ENCODE measurements at regions not wholly inside any gene's neighbourhood (a gene's known extent, or its start where the extent isn't known, plus 50 kb on each side); places are given as distances from the start of the nearest gene placed in this dataset.

- DNase-seq: no peak
Measured at GRCh38 chr14:26932606-26933005, 334.8 kb upstream of the NOVA1 start.

DNA sequence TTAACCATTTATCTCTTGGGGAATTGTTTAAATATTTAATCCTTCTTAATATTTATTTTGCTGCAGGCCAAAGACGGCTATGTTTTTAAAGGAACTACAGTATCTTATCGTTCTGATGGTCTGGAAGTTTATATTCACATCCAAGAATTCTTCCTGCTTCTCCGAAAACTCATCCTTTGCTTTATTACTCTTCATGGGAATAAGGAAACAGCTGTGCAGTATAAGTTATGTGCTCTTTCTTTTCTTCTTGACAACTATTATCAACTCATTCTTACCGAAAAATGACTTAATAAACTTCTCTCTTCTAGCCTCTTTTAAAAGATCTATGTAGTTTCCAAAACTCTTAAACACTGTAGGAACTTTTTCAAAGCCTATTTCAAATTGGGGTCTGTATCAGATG lies 335.6 kb upstream of the NOVA1 start:
- no peak for DNase-seq

GRCh38 chr14:26934151-26934550 lies 336.3 kb upstream of the NOVA1 start:
- DNase-seq: no peak

DNA sequence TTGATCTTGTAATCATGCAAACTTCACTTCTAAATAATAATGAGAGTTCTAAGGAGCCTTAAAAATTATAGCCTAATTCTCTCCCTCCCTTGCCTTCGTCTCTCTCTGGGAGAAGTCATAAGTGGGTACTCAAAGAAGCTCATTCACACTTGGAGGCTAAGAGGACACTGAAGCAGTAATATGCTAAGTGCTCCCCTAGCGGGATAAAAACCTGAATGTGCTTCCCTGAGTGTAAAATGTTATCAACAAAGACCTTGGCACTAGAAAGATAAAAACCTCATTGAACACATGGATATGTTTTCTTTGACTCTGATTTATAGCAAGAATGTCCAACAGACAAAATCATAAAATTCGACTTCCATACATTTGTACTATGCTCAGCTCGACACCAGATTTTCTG lies 337.9 kb upstream of the NOVA1 start:
- DNase-seq: no peak

- no peak for DNase-seq
Measured at GRCh38 chr14:26938054-26938453, 340.2 kb upstream of the NOVA1 start.

- DNase-seq: no peak
Measured at GRCh38 chr14:26939755-26940154, 341.9 kb upstream of the NOVA1 start.

GRCh38 chr14:26941521-26941920 lies 343.7 kb upstream of the NOVA1 start:
- DNase-seq: no peak

- no peak for DNase-seq
Measured at GRCh38 chr14:26947265-26947664, 349.4 kb upstream of the NOVA1 start.

DNA sequence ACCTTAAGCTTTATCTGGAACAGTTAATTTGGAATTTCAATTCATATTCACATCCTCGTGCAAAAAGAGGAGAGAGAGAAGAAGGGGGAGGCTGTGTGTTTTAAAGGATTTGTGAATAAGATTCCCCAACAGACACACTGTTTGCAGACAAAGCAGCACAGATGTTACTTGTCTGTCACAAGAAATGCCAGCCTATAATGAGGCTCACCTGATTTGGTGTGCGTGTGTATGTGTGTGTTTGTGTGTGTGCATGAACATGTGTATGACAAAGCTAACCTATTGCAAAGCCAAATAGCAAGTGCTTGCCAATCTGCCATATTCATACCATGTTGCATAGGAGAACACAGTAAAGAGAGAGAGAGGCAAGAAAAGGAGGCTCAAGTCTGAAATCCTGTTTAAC lies 361.6 kb upstream of the NOVA1 start:
- DNase-seq: no peak

DNA sequence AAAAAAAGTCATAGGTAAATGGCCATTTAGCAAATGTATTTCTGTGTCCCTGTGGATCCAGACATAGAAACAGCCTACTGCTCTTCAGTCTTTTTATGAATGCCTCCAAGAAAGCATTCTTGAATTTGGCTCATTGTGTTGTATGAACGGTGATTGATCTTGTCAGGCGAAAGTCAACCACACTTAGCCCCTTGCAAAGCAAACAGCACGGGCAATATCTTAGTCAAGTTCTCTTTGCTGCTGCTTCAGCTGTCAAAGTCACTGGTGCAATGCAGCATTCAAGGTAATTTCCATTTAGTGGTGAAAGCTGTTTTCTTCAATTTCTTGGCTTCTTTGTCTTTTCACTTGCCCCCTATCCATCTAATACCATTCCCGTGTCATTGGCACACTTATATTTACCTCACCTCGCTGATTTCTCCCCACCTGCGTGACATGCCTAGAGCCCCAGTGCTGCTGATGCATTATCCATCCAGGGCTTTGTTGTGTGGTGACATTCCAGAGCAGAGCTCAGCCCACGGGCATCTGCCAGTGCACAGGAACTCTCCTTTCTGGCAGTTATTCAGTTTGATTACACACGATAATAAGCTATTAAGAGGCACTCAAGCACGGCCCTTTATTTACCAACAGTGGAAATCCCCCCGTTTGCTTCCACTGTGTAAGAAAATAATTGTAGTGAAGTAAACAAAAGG lies 362.3 kb upstream of the NOVA1 start:
- no peak for DNase-seq

DNA sequence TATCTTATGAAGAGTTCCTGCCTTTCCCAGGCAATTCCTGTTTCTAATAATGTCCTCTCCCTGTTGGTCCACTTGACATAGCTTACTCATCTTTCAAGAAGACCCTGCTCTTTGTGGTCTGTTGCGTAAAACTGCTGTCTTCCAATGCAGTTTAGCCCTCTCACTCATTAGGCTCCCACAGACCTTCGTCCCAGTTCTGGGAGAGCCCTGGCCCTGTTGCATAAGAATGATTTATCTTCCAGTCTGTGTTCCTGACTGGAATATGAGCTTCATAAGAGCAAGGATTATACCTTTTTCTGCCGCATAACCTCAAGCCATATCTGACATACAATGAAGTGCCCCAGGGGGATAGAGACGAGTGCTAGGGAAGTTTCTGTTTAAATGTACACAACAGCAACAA lies 365.9 kb upstream of the NOVA1 start:
- DNase-seq: no peak

GRCh38 chr14:26965490-26965889 lies 367.7 kb upstream of the NOVA1 start:
- DNase-seq: no peak

DNA sequence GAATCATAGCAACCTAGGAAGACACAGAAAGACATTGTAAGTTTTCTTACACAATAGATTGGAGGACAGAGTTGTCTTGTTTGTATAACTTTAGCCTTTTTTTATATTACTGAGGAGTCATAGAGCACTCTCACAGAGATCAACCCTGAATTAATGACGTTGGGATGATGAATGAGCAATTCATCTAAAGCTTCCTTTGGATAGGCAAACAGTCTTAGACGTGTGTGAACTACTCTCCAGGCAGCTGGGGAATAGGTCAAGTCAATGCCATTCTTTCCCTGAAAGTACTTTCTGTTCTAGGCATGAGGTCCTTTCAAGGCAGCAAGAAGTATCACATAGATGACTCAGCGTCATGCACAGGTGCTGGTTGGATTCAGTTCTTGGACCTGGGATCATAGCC lies 369.1 kb upstream of the NOVA1 start:
- DNase-seq: no peak

DNA sequence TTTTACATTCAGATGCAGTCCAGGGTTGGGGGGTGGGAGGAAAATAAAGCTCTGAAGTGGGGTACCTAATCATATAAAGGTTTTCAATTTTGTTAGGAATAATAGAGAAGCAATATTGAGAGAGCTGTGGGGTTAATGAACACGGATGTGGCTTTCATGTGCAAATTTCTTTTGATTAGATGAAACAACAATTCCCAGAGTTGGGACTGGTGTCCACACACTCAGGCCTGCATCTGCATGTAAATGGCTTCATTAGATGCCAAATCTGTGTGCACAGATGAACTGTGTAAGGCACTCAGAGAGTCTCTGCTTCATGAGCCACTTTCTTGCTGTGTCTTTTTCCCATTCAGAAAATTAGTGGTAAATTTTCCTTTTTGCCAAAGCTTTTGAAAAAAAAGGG lies 377.1 kb upstream of the NOVA1 start:
- no peak for DNase-seq

DNA sequence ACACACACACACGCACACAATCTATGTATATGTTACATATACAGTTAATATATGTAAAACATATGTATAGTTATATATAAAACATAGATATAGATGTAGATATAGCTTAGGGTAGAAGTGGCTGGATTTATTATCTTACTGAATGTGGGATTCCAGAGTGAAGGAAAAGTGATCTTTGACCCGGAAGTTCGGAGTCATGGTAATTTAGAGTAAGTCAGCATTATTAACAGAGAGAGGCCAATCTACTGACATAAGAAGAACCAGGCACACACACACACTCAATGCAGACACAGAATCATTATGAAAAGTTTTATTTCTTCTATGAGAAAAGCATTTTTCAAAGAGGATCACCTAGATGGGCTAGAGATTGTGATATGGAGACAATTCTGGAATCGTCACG lies 384.2 kb upstream of the NOVA1 start:
- no peak for DNase-seq

- peak; percentile 75 for DNase-seq
Measured at GRCh38 chr14:26984311-26985177, 386.7 kb upstream of the NOVA1 start.

- DNase-seq: no peak
Measured at GRCh38 chr14:26987744-26988363, 390.0 kb upstream of the NOVA1 start.

GRCh38 chr14:26990946-26991345 lies 393.1 kb upstream of the NOVA1 start:
- no peak for DNase-seq

DNA sequence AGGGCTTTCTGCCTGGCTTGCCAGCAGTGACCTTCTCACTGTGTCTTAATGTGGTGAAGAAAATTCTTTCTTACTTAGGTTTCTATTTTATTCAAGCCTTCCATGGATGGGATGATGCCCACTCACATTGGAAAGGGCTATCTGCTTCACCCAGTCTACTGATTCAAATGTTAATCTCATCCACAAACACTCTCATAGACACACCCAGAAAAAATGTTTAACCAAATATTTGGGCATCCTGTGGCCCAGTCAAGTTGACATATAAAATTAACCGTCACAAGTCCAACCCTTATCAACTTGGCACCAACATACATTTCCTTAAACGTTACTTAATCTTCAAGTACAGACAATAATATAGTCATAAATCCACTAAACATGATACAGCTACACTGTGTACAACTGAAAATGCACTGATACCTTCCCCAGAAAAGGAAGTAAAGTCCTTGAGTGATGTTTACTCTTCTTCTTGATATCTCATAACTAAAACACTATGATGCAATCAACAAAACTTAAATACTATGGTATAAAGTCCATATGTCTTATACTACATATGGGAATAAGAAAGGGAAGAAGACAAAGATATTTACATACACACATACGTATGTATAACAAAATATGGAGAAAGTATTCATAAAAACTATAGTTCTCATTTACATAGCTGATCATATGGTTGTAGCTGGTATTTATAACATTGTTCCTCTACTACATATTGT lies 394.7 kb upstream of the NOVA1 start:
- DNase-seq: no peak

GRCh38 chr14:26993556-26993955 lies 395.7 kb upstream of the NOVA1 start:
- no peak for DNase-seq

GRCh38 chr14:26995301-26995700 lies 397.5 kb upstream of the NOVA1 start:
- DNase-seq: no peak

DNA sequence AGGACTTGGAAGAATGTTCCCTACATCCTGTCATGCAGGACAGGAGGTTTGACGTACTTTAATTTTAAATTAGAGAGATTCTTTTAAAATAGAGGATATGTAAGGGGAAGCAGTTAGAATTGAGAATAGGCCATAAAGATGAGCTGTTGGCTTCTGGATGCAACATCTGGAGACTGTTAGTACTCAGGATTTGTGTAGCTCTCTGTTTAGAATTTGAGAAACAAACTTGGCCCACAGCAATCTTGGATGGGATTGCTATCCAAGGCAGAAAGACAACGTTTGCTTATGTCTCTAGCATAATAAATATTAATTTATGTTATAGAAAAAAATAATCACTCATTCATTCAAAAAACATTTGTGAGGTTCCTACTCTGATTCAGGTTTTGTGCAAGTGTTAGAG lies 398.4 kb upstream of the NOVA1 start:
- no peak for DNase-seq

DNA sequence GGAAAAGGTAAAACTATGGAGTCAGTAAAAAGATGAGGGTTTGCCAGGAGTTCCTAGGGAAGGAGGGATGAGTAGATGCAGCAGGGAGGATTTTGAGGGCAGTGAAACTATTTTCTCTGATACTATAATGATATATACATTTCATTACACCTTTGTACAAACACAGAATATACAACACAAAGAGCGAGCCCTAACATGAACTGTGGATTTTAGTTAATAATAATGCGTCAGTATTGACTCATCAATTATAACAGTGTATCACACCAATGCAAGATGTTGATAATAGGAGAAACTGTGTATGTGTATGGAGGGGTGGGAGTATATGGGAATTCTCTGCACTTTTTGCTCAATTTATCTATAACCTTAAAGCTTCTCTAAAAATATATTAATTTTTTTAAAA lies 404.3 kb upstream of the NOVA1 start:
- no peak for DNase-seq
